ENCODE measurements at regions not wholly inside any gene's neighbourhood (a gene's known extent, or its start where the extent isn't known, plus 50 kb on each side); places are given as distances from the start of the nearest gene placed in this dataset.

- Histone ChIP-seq H3K27ac (no peak overlapping the region), H3K4me3 (no peak overlapping the region), H3K36me3 (no peaks in the 10 kb centered on the region), H3K4me1 (no peaks in the 10 kb centered on the region), H3K27me3 (no peaks in the 10 kb centered on the region), H3K9me3 (no peaks in the 10 kb centered on the region)
- intact Hi-C loops (cut with DNase I) = no loop called here
- no peak for TF ChIP-seq CTCF (IDR thresholded peaks at IDR 0.05)
- DNase-seq (no peak), ATAC-seq (peak; percentile 13)
Observed at GRCh38 chr11:59263225-59263894, 50.6 kb upstream of the MPEG1 start.

Data from left lung (tissue), 4 donors.